Lung (tissue), 11 donors: ENCODE measurements at regions not wholly inside any gene's neighbourhood (a gene's known extent, or its start where the extent isn't known, plus 50 kb on each side); places are given as distances from the start of the nearest gene placed in this dataset.

ENCODE experiments used
- ATAC-seq: fragments of 200-7000 bp; cut with Tn5 transposase; one replicate; pipeline ENCODE4 v1.9.1; 2020; ENCODE audit warnings: moderate number of reproducible peaks; ENCODE audit not compliant: insufficient read depth, low FRiP score
- DNase-seq, 3 donors: peaks; one replicate each; pipeline ENCODE4 v3.0.0-alpha.2; 2013 to 2017
- H3K27ac ChIP-seq, 2 donors: one replicate each; pipeline ENCODE4 v1.5.1; 2013; ENCODE audit warnings: mild to moderate bottlenecking in 2 of 2, moderate library complexity in 2 of 2, control low read depth in 1 of 2, inconsistent platforms in 1 of 2, low read depth in 1 of 2, low read length in 1 of 2
- H3K27me3 ChIP-seq, 3 donors: one replicate each; pipeline ENCODE4 v1.5.1; 2013; ENCODE audit warnings: low read length in 2 of 3; ENCODE audit not compliant: control insufficient read depth in 3 of 3, insufficient read depth in 3 of 3
- H3K36me3 ChIP-seq, 4 donors: one replicate each; pipeline ENCODE4 v1.5.1; 2013; ENCODE audit warnings: low read length in 4 of 4, mild to moderate bottlenecking in 1 of 4, moderate library complexity in 1 of 4; ENCODE audit not compliant: control insufficient read depth in 4 of 4, insufficient read depth in 4 of 4
- H3K4me1 ChIP-seq, 5 donors: one replicate each; pipeline ENCODE4 v1.5.1; 2013; ENCODE audit warnings: low read length in 5 of 5, mild to moderate bottlenecking in 2 of 5, moderate library complexity in 1 of 5; ENCODE audit not compliant: control insufficient read depth in 5 of 5, insufficient read depth in 5 of 5
- H3K4me3 ChIP-seq: one replicate; pipeline ENCODE4 v1.5.1; 2013; ENCODE audit warnings: mild to moderate bottlenecking, control low read depth, moderate library complexity
- H3K9ac ChIP-seq, 2 donors: one replicate each; pipeline ENCODE4 v1.5.1; 2013; ENCODE audit warnings: low read length in 2 of 2, control low read depth in 1 of 2; ENCODE audit not compliant: insufficient read depth in 1 of 2
- H3K9me3 ChIP-seq, 4 donors: one replicate each; pipeline ENCODE4 v1.5.1; 2013; ENCODE audit warnings: low read length in 3 of 4, mild to moderate bottlenecking in 1 of 4, moderate library complexity in 1 of 4; ENCODE audit not compliant: control insufficient read depth in 4 of 4, insufficient read depth in 3 of 4
- WGBS, 2 donors: extraction: QIAGEN DNeasy Blood & Tissue Kit; methylation state at CpG; one replicate each; pipeline ENCODE4 v1.1.7; 2013; 5-methylcytosine and 5-hydroxymethylcytosine counted together
- TF ChIP-seq, protein P1 (sequence below): IDR thresholded peaks from 2 replicates; pipeline ENCODE4 v1.5.1; 2012; ENCODE audit warnings: mild to moderate bottlenecking; ENCODE audit errors: control extremely low read depth, extremely low read depth
- donor health status: control.
- donor health status: control.
- donor health status: Bipolar disorder and iron deficiency.
- donor health status: healthy.
- donor health status: DM: yes; HTN: yes; CAD: no.

DNA sequence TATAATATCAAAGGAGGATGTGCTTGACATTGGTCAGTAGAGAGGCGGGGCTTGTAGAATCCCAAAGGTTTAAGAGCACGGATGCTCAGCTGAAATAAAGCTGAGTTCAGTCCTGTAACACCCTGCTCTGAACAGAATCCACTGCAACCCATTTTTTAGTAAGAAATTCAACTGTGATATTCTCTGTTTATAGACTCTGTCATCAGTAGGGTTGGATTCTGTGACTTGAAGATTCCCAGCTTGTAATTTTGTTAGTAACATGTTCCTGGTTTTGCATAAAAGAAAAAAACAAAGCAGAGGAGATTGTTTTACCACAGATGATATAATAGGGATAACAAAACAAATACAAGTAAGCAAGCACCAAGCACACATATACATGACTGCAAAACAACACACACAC, 324.6 kb upstream of the NR2F2 start:
- Histone ChIP-seq H3K27ac (no peak overlapping the region), H3K4me3 (no peak overlapping the region), H3K4me1 (peaks cover 0 to 26% (median 0%) of the 10 kb centered on the region in 5 donors), H3K9me3 (no peaks in the 10 kb centered on the region), H3K27me3 (no peaks in the 10 kb centered on the region), H3K9ac (no peak overlapping the region), H3K36me3 (no peaks in the 10 kb centered on the region)
- ATAC-seq, result no peak
- TF ChIP-seq, protein P1, sequence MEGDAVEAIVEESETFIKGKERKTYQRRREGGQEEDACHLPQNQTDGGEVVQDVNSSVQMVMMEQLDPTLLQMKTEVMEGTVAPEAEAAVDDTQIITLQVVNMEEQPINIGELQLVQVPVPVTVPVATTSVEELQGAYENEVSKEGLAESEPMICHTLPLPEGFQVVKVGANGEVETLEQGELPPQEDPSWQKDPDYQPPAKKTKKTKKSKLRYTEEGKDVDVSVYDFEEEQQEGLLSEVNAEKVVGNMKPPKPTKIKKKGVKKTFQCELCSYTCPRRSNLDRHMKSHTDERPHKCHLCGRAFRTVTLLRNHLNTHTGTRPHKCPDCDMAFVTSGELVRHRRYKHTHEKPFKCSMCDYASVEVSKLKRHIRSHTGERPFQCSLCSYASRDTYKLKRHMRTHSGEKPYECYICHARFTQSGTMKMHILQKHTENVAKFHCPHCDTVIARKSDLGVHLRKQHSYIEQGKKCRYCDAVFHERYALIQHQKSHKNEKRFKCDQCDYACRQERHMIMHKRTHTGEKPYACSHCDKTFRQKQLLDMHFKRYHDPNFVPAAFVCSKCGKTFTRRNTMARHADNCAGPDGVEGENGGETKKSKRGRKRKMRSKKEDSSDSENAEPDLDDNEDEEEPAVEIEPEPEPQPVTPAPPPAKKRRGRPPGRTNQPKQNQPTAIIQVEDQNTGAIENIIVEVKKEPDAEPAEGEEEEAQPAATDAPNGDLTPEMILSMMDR, result no peak
- WGBS, 2 donors, result 65 to 72% methylated on average over 2 of the region's 2 CpGs
- DNase-seq, result peak; percentile 35 to 98 (median 97)

DNA sequence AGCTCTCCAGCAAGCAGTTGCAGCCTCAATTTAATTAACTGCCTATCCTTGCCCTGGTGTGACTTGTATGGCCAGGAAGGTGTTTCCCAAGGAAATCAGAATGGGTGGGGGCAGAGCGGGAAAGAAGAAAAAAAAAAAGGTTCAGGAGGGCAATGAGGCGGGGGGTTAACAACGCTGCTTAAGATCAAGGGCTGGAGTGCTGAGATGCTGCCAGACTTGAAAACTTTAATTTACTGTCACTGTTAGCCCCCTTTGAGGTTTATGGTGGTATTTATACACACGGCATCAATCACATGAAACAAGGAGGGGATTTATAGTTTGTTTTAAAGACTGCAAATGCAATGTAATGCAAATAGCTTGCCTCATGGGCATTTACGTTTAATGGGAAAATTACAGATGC, 319.4 kb upstream of the NR2F2 start:
- TF ChIP-seq, protein P1, result no peak
- ATAC-seq (no peak), DNase-seq (peak; percentile 45 to 91 (median 89))
- Histone ChIP-seq H3K9me3 (no peaks in the 10 kb centered on the region), H3K36me3 (no peaks in the 10 kb centered on the region), H3K4me3 (no peak overlapping the region), H3K27me3 (no peaks in the 10 kb centered on the region), H3K27ac (no peak overlapping the region), H3K9ac (no peak overlapping the region), H3K4me1 (peaks cover 0 to 19% (median 0%) of the 10 kb centered on the region in 5 donors)
- WGBS, 2 donors, result 47 to 71% methylated on average over 5 of the region's 5 CpGs

DNA sequence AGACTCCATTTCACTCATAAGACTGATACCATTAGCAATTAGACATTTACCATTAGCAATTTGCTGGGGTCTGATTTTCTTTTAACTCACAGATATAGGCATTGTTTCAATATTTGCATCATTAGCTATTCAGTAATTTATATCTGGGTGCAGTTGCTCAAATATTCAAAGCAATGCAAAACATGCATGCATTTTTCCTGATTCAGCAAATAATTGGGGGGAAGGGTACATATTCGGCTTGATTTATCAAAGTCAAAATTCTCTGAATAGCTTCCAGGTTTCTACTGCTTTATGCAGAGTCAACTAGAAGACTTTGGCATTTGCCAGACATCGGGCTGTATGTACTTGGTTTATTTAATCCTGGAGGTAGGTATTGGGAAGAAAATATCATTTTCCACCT, 315.6 kb upstream of the NR2F2 start:
- ATAC-seq, result no peak
- Histone ChIP-seq H3K4me3 (no peak overlapping the region), H3K4me1 (peaks cover 0 to 6% (median 0%) of the 10 kb centered on the region in 5 donors), H3K27ac (no peak overlapping the region), H3K9me3 (no peaks in the 10 kb centered on the region), H3K27me3 (no peaks in the 10 kb centered on the region), H3K36me3 (no peaks in the 10 kb centered on the region), H3K9ac (no peak overlapping the region)
- DNase-seq, result peak in 2 of 3 donors; percentile 19 to 24
- 81 to 91% methylated on average over 2 of the region's 2 CpGs for WGBS, 2 donors
- TF ChIP-seq, protein P1, result no peak

DNA sequence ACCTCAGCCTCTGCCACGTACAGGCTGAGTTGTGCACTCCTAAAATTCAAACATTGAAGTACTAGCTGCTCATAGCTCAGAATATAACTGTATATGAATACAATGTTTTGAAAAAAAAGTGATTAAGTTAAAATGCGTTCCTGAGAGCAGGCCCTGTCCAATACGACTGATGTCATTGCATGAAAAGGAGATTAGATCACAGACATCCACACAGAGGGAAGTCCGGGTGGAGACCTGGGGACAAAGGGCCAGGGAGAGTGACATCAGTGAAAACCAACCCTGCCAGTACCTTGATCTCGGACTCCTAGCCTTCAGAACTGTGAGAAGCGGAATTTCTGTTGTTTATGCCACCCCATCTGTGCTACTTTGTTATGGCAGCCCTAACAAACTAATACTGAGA, 311.4 kb upstream of the NR2F2 start:
- H3K4me1 ChIP-seq, result peaks cover 0 to 1% (median 0%) of the 10 kb centered on the region in 5 donors
- H3K27ac ChIP-seq, result no peak overlapping the region
- H3K36me3 ChIP-seq, result no peaks in the 10 kb centered on the region
- whole genome bisulfite sequencing, 2 donors, result 84 to 90% methylated on average over 6 of the region's 6 CpGs
- DNase-seq (no peak), ATAC-seq (no peak)
- H3K4me3 ChIP-seq, result no peak overlapping the region
- TF ChIP-seq, protein P1, result no peak
- H3K9me3 ChIP-seq, result peaks cover 0 to 3% (median 0%) of the 10 kb centered on the region in 4 donors
- H3K9ac ChIP-seq, result no peak overlapping the region
- H3K27me3 ChIP-seq, result no peaks in the 10 kb centered on the region
